H1 (cell line): ENCODE measurements at regions not wholly inside any gene's neighbourhood (a gene's known extent, or its start where the extent isn't known, plus 50 kb on each side); places are given as distances from the start of the nearest gene placed in this dataset.

Experiments
- CREB1 ChIP-seq: IDR thresholded peaks from 2 replicates; pipeline ENCODE4 v1.6.1; 2012; ENCODE audit warnings: inconsistent platforms
- EP300 ChIP-seq, 2 experiments: IDR thresholded peaks; 1 replicate in 1 of 2; 2 replicates in 1 of 2; pipeline ENCODE4 v1.6.1; 2011 to 2012; ENCODE audit warnings: low read depth in 2 of 2, low read length in 2 of 2, mild to moderate bottlenecking in 2 of 2, borderline replicate concordance in 1 of 2, inconsistent platforms in 1 of 2, moderate library complexity in 1 of 2
- POLR2AphosphoS5 ChIP-seq: IDR thresholded peaks from 2 replicates; pipeline ENCODE4 v1.6.1; 2011; ENCODE audit warnings: low read depth, low read length
- SIN3A ChIP-seq, 2 experiments: IDR thresholded peaks in 1 of 2; conservative IDR thresholded peaks in 1 of 2; 2 replicates each; pipeline ENCODE4 v1.6.1; 2011 to 2012; ENCODE audit warnings: low read length in 2 of 2, improper control_type of control experiment in 1 of 2, low read depth in 1 of 2, mild to moderate bottlenecking in 1 of 2
- SP2 ChIP-seq: IDR thresholded peaks from 2 replicates; pipeline ENCODE4 v1.6.1; 2012; ENCODE audit warnings: mild to moderate bottlenecking, low read length, inconsistent platforms
- SRF ChIP-seq: IDR thresholded peaks from 2 replicates; pipeline ENCODE4 v1.6.1; 2011; ENCODE audit warnings: mild to moderate bottlenecking, low read depth, low read length, moderate library complexity
- TEAD4 ChIP-seq: IDR thresholded peaks from 2 replicates; pipeline ENCODE4 v1.6.1; 2012; ENCODE audit warnings: low read depth, low read length, inconsistent platforms, mixed read lengths
- ZNF274 ChIP-seq: IDR thresholded peaks from 2 replicates; pipeline ENCODE4 v1.7.0; 2012; ENCODE audit warnings: low read length, borderline replicate concordance; ENCODE audit errors: extremely low read depth

DNA sequence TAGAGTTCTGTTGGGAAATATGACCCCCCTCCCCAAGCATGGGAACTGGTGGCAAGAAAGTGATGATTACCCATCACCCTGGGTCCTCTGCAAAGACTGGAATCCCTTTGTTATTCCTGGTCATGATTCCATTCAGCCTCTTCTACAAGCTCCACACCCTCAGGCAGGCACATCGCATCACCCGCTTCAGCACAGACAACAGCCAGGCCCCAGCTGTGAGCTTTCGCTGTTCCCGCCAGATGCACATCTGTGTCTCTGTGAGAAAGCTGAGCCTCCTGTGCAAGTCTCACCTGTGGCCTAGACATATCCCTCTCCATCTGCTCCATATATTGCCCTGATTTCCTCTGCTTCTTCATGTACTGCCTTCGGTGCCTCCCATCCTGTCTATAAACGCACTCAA is 368.0 kb upstream of the RAB6C start (continued):
- no peak for TF ChIP-seq POLR2AphosphoS5
- TF ChIP-seq SP2: no peak
- TF ChIP-seq SRF: no peak
- TF ChIP-seq SIN3A (conservative IDR thresholded peaks at IDR 0.05 in 1 of 2, IDR thresholded peaks at IDR 0.05 in 1 of 2; ENCODE audit: low read depth in 1 of 2, low read length in 2 of 2): no peak
- TF ChIP-seq EP300 (IDR thresholded peaks at IDR 0.05; ENCODE audit: borderline replicate concordance in 1 of 2, low read depth in 2 of 2, low read length in 2 of 2): no peak
- TF ChIP-seq CREB1: no peak
- no peak for TF ChIP-seq TEAD4
- no peak for TF ChIP-seq ZNF274
